Epithelial cell of esophagus (primary cell): ENCODE measurements at regions not wholly inside any gene's neighbourhood (a gene's known extent, or its start where the extent isn't known, plus 50 kb on each side); places are given as distances from the start of the nearest gene placed in this dataset.
"Not testable (repeated sequence)": the region's sequence is repeated elsewhere in the genome, so short reads cannot be mapped to it uniquely, and the experiment has no call there.

Experiments
- DNase-seq: peaks from one replicate; pipeline ENCODE4 v3.0.0; 2010; ENCODE audit warnings: low read depth
- H3K4me3 ChIP-seq: 2 replicates; pipeline ENCODE4 v1.5.1; 2011; ENCODE audit warnings: mild to moderate bottlenecking, low read length, control low read depth
- TF ChIP-seq, protein P1 (sequence below): IDR thresholded peaks from 2 replicates; pipeline ENCODE4 v1.5.1; 2011; ENCODE audit warnings: low read depth, mild to moderate bottlenecking, low read length, control low read depth, inconsistent platforms; ENCODE audit not compliant: insufficient read depth; ENCODE audit errors: missing control alignments

DNA sequence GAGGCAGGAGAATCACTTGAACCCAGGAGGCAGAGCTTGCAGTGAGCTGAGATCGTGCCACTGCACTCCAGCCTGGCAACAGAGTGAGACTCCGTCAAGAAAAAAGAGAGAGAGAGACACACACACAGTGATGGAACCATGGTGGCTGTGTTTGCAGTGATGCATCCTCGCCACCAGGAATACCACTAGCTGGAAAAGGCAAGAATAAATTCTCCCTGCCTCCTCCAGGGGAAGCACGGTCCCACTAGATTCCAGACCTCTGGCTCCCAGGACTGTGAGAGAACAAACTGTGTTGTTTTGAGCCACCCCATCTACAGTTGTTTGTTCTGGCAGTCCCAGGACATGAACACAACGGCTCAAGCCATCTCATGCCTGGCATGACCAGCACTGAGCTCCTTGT is 320.3 kb upstream of the FOXK1 start:
- DNase-seq: no peak
- TF ChIP-seq, protein P1, sequence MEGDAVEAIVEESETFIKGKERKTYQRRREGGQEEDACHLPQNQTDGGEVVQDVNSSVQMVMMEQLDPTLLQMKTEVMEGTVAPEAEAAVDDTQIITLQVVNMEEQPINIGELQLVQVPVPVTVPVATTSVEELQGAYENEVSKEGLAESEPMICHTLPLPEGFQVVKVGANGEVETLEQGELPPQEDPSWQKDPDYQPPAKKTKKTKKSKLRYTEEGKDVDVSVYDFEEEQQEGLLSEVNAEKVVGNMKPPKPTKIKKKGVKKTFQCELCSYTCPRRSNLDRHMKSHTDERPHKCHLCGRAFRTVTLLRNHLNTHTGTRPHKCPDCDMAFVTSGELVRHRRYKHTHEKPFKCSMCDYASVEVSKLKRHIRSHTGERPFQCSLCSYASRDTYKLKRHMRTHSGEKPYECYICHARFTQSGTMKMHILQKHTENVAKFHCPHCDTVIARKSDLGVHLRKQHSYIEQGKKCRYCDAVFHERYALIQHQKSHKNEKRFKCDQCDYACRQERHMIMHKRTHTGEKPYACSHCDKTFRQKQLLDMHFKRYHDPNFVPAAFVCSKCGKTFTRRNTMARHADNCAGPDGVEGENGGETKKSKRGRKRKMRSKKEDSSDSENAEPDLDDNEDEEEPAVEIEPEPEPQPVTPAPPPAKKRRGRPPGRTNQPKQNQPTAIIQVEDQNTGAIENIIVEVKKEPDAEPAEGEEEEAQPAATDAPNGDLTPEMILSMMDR: no peak
- no peak overlapping the region for H3K4me3 ChIP-seq

DNA sequence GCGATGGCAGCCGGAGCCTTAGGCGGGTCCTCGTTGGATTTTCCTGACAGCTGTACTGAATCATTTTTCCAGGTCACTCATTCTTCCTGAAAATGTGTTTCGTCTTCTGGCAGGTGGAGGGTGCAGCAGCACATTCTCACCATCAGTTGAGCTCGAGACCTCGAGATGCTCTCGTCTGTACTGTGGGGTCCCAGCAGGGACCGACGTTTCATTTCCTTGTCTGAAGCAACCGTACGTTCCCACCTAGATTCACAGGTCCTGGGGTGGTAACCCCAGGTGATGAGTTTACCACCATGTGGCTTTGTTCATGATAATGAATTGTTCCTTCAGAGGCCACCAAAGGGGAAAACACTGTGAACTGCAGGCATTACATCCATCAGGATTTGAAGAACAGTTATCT is 298.5 kb upstream of the FOXK1 start:
- H3K4me3 ChIP-seq: no peak overlapping the region
- TF ChIP-seq, protein P1: no peak
- no peak for DNase-seq

- TF ChIP-seq, protein P1: no peak
- no peak for DNase-seq
- H3K4me3 ChIP-seq: no peak overlapping the region
Observed at GRCh38 chr7:4386190-4386589, 295.9 kb upstream of the FOXK1 start.

DNA sequence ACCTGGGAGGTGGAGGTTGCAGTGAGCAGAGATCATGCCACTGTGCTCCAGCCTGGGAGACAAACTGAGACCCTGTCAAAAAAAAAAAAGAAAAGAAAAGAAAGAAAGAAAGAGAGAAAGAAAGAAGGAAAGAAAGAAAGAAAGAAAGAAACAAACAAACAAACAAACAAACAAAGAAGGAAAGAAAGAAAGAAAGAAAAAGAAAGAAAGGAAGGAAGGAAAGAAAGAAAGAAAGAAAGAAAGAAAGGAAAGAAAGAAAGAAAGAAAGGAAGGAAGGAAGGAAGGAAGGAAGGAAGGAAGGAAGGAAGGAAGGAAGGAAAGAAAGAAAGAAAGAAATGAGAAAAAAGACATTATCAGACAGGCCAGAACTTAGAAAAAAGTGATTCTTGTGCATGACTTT is 291.0 kb upstream of the FOXK1 start:
- DNase-seq: not testable (repeated sequence)

GRCh38 chr7:4394736-4395135 is 287.4 kb upstream of the FOXK1 start:
- TF ChIP-seq, protein P1: no peak
- no peak for DNase-seq
- no peak overlapping the region for H3K4me3 ChIP-seq

More for the DNA sequence above, 291.0 kb upstream of the FOXK1 start:
- H3K4me3 ChIP-seq: not testable (repeated sequence)

DNA sequence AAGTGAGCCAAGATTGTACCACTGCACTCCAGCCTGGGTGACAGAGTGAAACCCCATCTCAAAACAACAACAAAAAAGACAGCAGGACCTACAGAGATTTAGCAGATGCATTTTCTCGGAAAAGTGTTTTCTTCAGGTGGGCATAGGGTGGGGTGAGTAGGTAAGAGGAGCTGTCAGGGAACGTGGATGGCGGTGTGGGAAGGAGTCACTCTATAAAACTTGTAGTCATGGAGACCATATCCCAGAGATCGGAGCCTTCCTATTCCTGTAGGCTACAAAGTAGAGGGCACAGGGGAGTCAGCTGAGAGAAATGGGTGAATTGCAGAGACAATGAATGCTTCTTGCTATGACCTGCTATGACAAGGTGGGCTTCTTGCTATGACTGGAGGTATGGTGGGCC is 283.0 kb upstream of the FOXK1 start:
- H3K4me3 ChIP-seq: no peak overlapping the region
- DNase-seq: no peak
- TF ChIP-seq, protein P1: no peak

DNA sequence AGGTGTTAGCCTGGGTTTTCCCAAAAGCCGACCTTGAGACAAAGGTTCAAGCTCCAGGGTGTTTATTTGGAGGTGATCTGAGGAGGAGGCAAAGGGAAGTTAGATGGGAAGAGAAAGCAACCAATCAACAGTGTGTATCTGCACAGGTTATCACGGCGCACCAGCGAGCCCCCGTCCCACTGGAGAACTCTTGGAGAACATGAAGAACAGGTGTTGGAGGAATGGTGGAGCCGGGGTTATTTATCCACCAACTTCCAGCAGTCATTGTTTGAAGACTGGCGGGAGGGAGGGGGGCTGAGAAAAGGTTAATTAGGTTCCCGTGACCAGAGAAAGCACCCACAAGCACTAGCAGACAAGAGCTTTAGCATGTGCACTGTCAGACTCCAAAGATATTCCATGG is 282.5 kb upstream of the FOXK1 start:
- H3K4me3 ChIP-seq: no peak overlapping the region
- TF ChIP-seq, protein P1: no peak
- DNase-seq: no peak
